Activated CD8-positive, alpha-beta T cell treated with anti-CD3 and anti-CD28 coated beads for 36 hours (primary cell): ENCODE measurements at regions not wholly inside any gene's neighbourhood (a gene's known extent, or its start where the extent isn't known, plus 50 kb on each side); places are given as distances from the start of the nearest gene placed in this dataset.

Experiments used
- ATAC-seq: fragments of 200-7000 bp; cut with Tn5 transposase; one replicate; pipeline ENCODE4 v1.10.0; 2021; ENCODE audit warnings: mild to moderate bottlenecking, moderate library complexity
- CTCF ChIA-PET: fragments of 350-600 bp; sonication (Branson Sonifier 250); formaldehyde crosslinking; loops from one replicate; lab custom pipeline; 2021; ENCODE audit warnings: antibody characterized with exemption; lab: Charles Lee
- POLR2A ChIA-PET: fragments of 350-600 bp; sonication (Branson Sonifier 250); formaldehyde crosslinking; loops from one replicate; lab custom pipeline; 2021; ENCODE audit warnings: antibody characterized with exemption; lab: Charles Lee
- DNase-seq: peaks from one replicate; pipeline ENCODE4 v3.0.0-alpha.2; 2020
- H3K27ac Mint-ChIP-seq: one replicate; pipeline ENCODE4 v1.8.0; 2021; ENCODE audit warnings: mild to moderate bottlenecking, mixed read lengths
- H3K27me3 Mint-ChIP-seq: one replicate; pipeline ENCODE4 v1.8.0; 2021; ENCODE audit warnings: mixed read lengths
- H3K36me3 Mint-ChIP-seq: one replicate; pipeline ENCODE4 v1.8.0; 2021; ENCODE audit warnings: low read depth, mixed read lengths
- H3K4me1 Mint-ChIP-seq: one replicate; pipeline ENCODE4 v1.8.0; 2021; ENCODE audit warnings: low read depth, mixed read lengths
- H3K4me3 Mint-ChIP-seq: one replicate; pipeline ENCODE4 v1.8.0; 2021; ENCODE audit warnings: mild to moderate bottlenecking, moderate library complexity, mixed read lengths
- H3K9me3 Mint-ChIP-seq: one replicate; pipeline ENCODE4 v1.8.0; 2021; ENCODE audit warnings: mixed read lengths
- intact Hi-C: fragments of 100-400 bp; cut with micrococcal nuclease; formaldehyde crosslinking; loops from one replicate; pipeline ENCODE4 v1.10.0; 2022
- TF ChIP-seq, protein P1 (sequence below): fragments of 200-600 bp; IDR thresholded peaks from one replicate; pipeline ENCODE4 v1.8.0; 2022; ENCODE audit warnings: antibody characterized with exemption, mild to moderate bottlenecking

GRCh38 chr9:129415942-129416651 lies 204.8 kb downstream of the C9orf50 start:
- Mint-ChIP-seq H3K27me3 (no peaks in the 10 kb centered on the region), H3K36me3 (no peaks in the 10 kb centered on the region), H3K27ac (no peak overlapping the region), H3K9me3 (no peaks in the 10 kb centered on the region), H3K4me3 (no peak overlapping the region), H3K4me1 (peaks cover 13% of the 10 kb centered on the region)
- TF ChIP-seq, protein P1, sequence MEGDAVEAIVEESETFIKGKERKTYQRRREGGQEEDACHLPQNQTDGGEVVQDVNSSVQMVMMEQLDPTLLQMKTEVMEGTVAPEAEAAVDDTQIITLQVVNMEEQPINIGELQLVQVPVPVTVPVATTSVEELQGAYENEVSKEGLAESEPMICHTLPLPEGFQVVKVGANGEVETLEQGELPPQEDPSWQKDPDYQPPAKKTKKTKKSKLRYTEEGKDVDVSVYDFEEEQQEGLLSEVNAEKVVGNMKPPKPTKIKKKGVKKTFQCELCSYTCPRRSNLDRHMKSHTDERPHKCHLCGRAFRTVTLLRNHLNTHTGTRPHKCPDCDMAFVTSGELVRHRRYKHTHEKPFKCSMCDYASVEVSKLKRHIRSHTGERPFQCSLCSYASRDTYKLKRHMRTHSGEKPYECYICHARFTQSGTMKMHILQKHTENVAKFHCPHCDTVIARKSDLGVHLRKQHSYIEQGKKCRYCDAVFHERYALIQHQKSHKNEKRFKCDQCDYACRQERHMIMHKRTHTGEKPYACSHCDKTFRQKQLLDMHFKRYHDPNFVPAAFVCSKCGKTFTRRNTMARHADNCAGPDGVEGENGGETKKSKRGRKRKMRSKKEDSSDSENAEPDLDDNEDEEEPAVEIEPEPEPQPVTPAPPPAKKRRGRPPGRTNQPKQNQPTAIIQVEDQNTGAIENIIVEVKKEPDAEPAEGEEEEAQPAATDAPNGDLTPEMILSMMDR: no peak
- ChIA-PET CTCF (interaction anchor here (1.4 kb wide), 1 partner anchor 273 kb away, joined by 3 read pairs; no protein-coding TSS in a partner anchor), POLR2A (no interaction called here)
- DNase-seq (no peak), ATAC-seq (no peak)
- intact Hi-C loops: no loop called here

- peak overlapping the region; percentile 94 for H3K27ac Mint-ChIP-seq
- TF ChIP-seq, protein P1: no peak
- ATAC-seq (no peak), DNase-seq (no peak)
- H3K9me3 Mint-ChIP-seq: peaks cover 6% of the 10 kb centered on the region
- POLR2A ChIA-PET: no interaction called here
- H3K4me1 Mint-ChIP-seq: peaks cover 19% of the 10 kb centered on the region
- peak overlapping the region; percentile 79 for H3K4me3 Mint-ChIP-seq
- no peaks in the 10 kb centered on the region for H3K27me3 Mint-ChIP-seq
- CTCF ChIA-PET: interaction anchor here (0.6 to 1.4 kb wide), 2 partner anchors 12 to 272 kb away, joined by 3 read pairs; no protein-coding TSS in a partner anchor
- intact Hi-C loops: no loop called here
- peaks cover 3% of the 10 kb centered on the region for H3K36me3 Mint-ChIP-seq
Observed at GRCh38 chr9:129414993-129415941, 205.6 kb downstream of the C9orf50 start.

- H3K9me3 Mint-ChIP-seq: peaks cover 8% of the 10 kb centered on the region
- H3K27me3 Mint-ChIP-seq: no peaks in the 10 kb centered on the region
- ChIA-PET POLR2A (no interaction called here), CTCF (no interaction called here)
- ATAC-seq (no peak), DNase-seq (peak; percentile 44)
- H3K27ac Mint-ChIP-seq: peak overlapping the region; percentile 94
- intact Hi-C loops: no loop called here
- H3K4me1 Mint-ChIP-seq: peaks cover 21% of the 10 kb centered on the region
- TF ChIP-seq, protein P1: no peak
- H3K36me3 Mint-ChIP-seq: peaks cover 3% of the 10 kb centered on the region
- peak overlapping the region; percentile 79 for H3K4me3 Mint-ChIP-seq
Observed at GRCh38 chr9:129414377-129414992, 206.4 kb downstream of the C9orf50 start.

DNA sequence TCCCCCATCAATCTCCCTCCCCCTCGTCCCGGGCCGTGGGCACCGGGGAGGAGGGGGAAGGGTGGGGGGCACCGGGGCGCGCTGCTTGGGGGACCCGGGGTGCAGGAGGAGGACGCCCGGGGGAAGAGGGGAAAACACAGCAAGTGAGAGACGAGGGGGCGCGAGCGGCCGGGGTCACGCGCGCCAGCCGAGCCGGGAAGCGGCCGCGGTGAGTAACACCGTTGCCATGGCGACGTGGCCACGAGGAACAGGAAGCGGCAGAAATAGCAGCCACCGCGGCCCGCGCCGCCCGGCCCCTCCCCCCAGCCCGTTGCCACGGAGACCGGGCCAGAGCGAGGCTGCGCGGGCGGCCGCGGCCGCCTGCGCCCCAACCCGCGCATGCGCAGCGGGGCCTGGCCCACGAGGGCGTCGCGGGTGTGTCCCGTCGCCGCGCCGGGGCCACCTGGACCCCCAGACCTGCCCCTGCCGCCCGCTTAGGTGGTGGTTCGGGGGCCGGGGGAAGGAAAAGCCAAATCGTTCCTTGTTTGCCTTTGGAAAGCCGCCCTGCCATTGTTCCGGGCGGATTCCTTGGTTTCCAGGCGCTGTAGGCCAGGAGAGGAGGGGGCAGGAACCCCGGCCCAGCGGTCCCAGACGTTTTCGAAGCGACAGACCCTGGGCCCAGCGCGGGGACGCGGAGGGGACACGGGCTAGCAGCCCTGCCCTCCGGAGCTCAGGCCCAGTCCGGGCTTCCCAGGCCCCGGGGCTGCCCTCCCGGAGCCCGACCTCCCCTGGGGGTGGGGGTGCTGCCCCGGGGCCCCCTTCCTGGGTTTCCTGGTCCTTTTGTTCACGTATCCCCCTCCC lies 207.1 kb downstream of the C9orf50 start:
- H3K4me3 Mint-ChIP-seq: peak overlapping the region; percentile 79
- peaks cover 3% of the 10 kb centered on the region for H3K36me3 Mint-ChIP-seq
- CTCF ChIA-PET: no interaction called here
- POLR2A ChIA-PET: interaction anchor here (1.1 to 1.5 kb wide), 2 partner anchors 45 to 157 kb away, joined by 3 read pairs; no protein-coding TSS in a partner anchor
- DNase-seq: peak; percentile 99
- TF ChIP-seq, protein P1: no peak
- ATAC-seq: peak; percentile 85
- no peaks in the 10 kb centered on the region for H3K27me3 Mint-ChIP-seq
- peaks cover 8% of the 10 kb centered on the region for H3K9me3 Mint-ChIP-seq
- H3K4me1 Mint-ChIP-seq: peaks cover 21% of the 10 kb centered on the region
- intact Hi-C loops: no loop called here
- H3K27ac Mint-ChIP-seq: peak overlapping the region; percentile 98
